H1 (cell line): ENCODE measurements at regions not wholly inside any gene's neighbourhood (a gene's known extent, or its start where the extent isn't known, plus 50 kb on each side); places are given as distances from the start of the nearest gene placed in this dataset.

ENCODE experiments used
- CHD2 ChIP-seq: IDR thresholded peaks from 2 replicates; pipeline ENCODE4 v1.6.1; 2012; ENCODE audit warnings: low read length, improper control_type of control experiment
- EGR1 ChIP-seq: IDR thresholded peaks from 2 replicates; pipeline ENCODE4 v1.6.1; 2011; ENCODE audit warnings: low read depth, low read length, borderline replicate concordance
- GTF2F1 ChIP-seq: IDR thresholded peaks from 2 replicates; pipeline ENCODE4 v1.6.1; 2012; ENCODE audit warnings: low read depth, low read length, improper control_type of control experiment, borderline replicate concordance
- POLR2AphosphoS5 ChIP-seq: IDR thresholded peaks from 2 replicates; pipeline ENCODE4 v1.6.1; 2011; ENCODE audit warnings: low read depth, low read length
- RAD21 ChIP-seq, 2 experiments: IDR thresholded peaks in 1 of 2; conservative IDR thresholded peaks in 1 of 2; 2 replicates each; pipeline ENCODE4 v1.6.1; 2011; ENCODE audit warnings: low read depth in 2 of 2, low read length in 2 of 2, improper control_type of control experiment in 1 of 2, inconsistent platforms in 1 of 2, mild to moderate bottlenecking in 1 of 2, moderate library complexity in 1 of 2
- RXRA ChIP-seq: IDR thresholded peaks from 2 replicates; pipeline ENCODE4 v1.6.1; 2011; ENCODE audit warnings: low read depth, mild to moderate bottlenecking, low read length, moderate library complexity; ENCODE audit not compliant: insufficient read depth
- TCF12 ChIP-seq: IDR thresholded peaks from 2 replicates; pipeline ENCODE4 v1.6.1; 2011; ENCODE audit warnings: low read depth, mild to moderate bottlenecking, low read length
- TEAD4 ChIP-seq: IDR thresholded peaks from 2 replicates; pipeline ENCODE4 v1.6.1; 2012; ENCODE audit warnings: low read depth, low read length, inconsistent platforms, mixed read lengths
- TF ChIP-seq, protein P1 (sequence below), 3 experiments: IDR thresholded peaks; 1 replicate in 2 of 3; 2 replicates in 1 of 3; pipeline versions ENCODE4 v1.5.1 to v1.6.1; 2011; ENCODE audit warnings: low read length in 3 of 3, mild to moderate bottlenecking in 3 of 3, inconsistent platforms in 2 of 3, low read depth in 1 of 3, moderate library complexity in 1 of 3; ENCODE audit not compliant: insufficient read depth in 1 of 3; ENCODE audit errors: control extremely low read depth in 1 of 3
- TF ChIP-seq, protein P2 (sequence below): IDR thresholded peaks from 2 replicates; pipeline ENCODE4 v1.6.1; 2011; ENCODE audit warnings: low read length, improper control_type of control experiment

DNA sequence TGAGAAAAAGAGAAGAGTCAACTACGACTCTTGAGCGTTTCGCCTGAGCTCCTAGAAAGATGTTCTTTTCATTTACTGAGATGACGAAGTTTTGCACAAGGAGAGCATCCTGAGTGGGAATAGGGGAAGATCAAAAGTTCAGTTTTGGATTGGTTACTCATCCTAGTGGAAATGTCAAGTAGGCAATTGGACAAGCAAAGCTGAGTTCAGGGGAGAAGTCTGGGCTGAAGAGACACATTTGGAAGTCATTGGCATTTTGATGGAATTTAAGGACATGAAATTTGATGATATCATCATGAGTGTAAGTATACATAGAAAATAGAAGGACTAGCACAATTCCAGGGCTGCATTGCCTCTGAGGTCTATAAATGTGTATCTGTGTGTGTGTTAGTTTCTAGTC is 416.6 kb downstream of the RAD51AP2 start:
- TF ChIP-seq, protein P1, sequence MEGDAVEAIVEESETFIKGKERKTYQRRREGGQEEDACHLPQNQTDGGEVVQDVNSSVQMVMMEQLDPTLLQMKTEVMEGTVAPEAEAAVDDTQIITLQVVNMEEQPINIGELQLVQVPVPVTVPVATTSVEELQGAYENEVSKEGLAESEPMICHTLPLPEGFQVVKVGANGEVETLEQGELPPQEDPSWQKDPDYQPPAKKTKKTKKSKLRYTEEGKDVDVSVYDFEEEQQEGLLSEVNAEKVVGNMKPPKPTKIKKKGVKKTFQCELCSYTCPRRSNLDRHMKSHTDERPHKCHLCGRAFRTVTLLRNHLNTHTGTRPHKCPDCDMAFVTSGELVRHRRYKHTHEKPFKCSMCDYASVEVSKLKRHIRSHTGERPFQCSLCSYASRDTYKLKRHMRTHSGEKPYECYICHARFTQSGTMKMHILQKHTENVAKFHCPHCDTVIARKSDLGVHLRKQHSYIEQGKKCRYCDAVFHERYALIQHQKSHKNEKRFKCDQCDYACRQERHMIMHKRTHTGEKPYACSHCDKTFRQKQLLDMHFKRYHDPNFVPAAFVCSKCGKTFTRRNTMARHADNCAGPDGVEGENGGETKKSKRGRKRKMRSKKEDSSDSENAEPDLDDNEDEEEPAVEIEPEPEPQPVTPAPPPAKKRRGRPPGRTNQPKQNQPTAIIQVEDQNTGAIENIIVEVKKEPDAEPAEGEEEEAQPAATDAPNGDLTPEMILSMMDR (IDR thresholded peaks at IDR 0.05; ENCODE audit: control extremely low read depth in 1 of 3, insufficient read depth in 1 of 3, low read depth in 1 of 3, low read length in 3 of 3), result no peak
- TF ChIP-seq RXRA, result no peak
- no peak for TF ChIP-seq EGR1
- TF ChIP-seq GTF2F1, result no peak
- no peak for TF ChIP-seq POLR2AphosphoS5
- no peak for TF ChIP-seq TEAD4
- TF ChIP-seq TCF12, result no peak
- TF ChIP-seq, protein P2, sequence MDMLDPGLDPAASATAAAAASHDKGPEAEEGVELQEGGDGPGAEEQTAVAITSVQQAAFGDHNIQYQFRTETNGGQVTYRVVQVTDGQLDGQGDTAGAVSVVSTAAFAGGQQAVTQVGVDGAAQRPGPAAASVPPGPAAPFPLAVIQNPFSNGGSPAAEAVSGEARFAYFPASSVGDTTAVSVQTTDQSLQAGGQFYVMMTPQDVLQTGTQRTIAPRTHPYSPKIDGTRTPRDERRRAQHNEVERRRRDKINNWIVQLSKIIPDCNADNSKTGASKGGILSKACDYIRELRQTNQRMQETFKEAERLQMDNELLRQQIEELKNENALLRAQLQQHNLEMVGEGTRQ, result no peak
- TF ChIP-seq RAD21 (IDR thresholded peaks at IDR 0.05 in 1 of 2, conservative IDR thresholded peaks at IDR 0.05 in 1 of 2; ENCODE audit: low read depth in 2 of 2, low read length in 2 of 2), result no peak
- no peak for TF ChIP-seq CHD2
